ENCODE measurements at regions not wholly inside any gene's neighbourhood (a gene's known extent, or its start where the extent isn't known, plus 50 kb on each side); places are given as distances from the start of the nearest gene placed in this dataset.

GRCh38 chr7:41571573-41571972 lies 131.3 kb downstream of the INHBA start:
- Histone ChIP-seq H3K4me3 (ENCODE audit: insufficient read depth, low read length) (no peak overlapping the region), H3K4me2 (ENCODE audit: insufficient read depth, low read length) (no peak overlapping the region), H3K27me3 (ENCODE audit: insufficient read depth, low read length) (no peaks in the 10 kb centered on the region), H3K79me2 (ENCODE audit: insufficient read depth, low read length) (no peaks in the 10 kb centered on the region), H4K20me1 (ENCODE audit: insufficient read depth, low read length) (no peaks in the 10 kb centered on the region), H2AFZ (ENCODE audit: low read length) (no peak overlapping the region), H3K27ac (ENCODE audit: low read depth, low read length) (no peak overlapping the region), H3K36me3 (ENCODE audit: insufficient read depth, low read length) (no peaks in the 10 kb centered on the region), H3K4me1 (ENCODE audit: insufficient read depth, low read length) (peaks cover 15% of the 10 kb centered on the region), H3K9me3 (ENCODE audit: low read depth, low read length) (no peaks in the 10 kb centered on the region)
- TF ChIP-seq, protein P1, sequence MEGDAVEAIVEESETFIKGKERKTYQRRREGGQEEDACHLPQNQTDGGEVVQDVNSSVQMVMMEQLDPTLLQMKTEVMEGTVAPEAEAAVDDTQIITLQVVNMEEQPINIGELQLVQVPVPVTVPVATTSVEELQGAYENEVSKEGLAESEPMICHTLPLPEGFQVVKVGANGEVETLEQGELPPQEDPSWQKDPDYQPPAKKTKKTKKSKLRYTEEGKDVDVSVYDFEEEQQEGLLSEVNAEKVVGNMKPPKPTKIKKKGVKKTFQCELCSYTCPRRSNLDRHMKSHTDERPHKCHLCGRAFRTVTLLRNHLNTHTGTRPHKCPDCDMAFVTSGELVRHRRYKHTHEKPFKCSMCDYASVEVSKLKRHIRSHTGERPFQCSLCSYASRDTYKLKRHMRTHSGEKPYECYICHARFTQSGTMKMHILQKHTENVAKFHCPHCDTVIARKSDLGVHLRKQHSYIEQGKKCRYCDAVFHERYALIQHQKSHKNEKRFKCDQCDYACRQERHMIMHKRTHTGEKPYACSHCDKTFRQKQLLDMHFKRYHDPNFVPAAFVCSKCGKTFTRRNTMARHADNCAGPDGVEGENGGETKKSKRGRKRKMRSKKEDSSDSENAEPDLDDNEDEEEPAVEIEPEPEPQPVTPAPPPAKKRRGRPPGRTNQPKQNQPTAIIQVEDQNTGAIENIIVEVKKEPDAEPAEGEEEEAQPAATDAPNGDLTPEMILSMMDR (IDR thresholded peaks at IDR 0.05; ENCODE audit: extremely low read depth, low read depth, low read length), result no peak
- no peak for DNase-seq (ENCODE audit: insufficient read length, low spot score, missing footprints)

DNA sequence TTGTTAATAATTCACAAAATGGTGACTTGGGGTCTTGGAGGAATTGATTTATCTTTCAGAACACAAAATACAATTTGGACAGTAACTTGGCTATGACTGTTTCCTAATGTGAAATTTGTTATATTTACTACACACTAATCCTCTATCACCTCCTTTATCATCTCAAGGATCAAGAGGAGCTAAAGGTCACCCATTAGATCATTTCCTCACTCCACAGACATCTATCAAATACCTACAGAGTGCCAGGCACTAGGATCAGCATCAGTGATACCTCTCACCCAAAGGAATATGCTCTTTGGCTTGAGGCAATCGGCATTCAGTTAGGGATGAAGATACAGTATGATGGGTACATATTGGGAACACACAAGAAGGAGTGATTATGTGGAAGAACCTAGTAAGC lies 132.1 kb downstream of the INHBA start:
- Histone ChIP-seq H3K27me3 (ENCODE audit: insufficient read depth, low read length) (no peaks in the 10 kb centered on the region), H3K36me3 (ENCODE audit: insufficient read depth, low read length) (no peaks in the 10 kb centered on the region), H3K27ac (ENCODE audit: low read depth, low read length) (no peak overlapping the region), H3K4me1 (ENCODE audit: insufficient read depth, low read length) (peaks cover 15% of the 10 kb centered on the region), H2AFZ (ENCODE audit: low read length) (no peak overlapping the region), H3K9me3 (ENCODE audit: low read depth, low read length) (no peaks in the 10 kb centered on the region), H3K4me2 (ENCODE audit: insufficient read depth, low read length) (no peak overlapping the region), H4K20me1 (ENCODE audit: insufficient read depth, low read length) (no peaks in the 10 kb centered on the region), H3K79me2 (ENCODE audit: insufficient read depth, low read length) (no peaks in the 10 kb centered on the region), H3K4me3 (ENCODE audit: insufficient read depth, low read length) (no peak overlapping the region)
- DNase-seq (ENCODE audit: insufficient read length, low spot score, missing footprints), result no peak
- TF ChIP-seq, protein P1 (IDR thresholded peaks at IDR 0.05; ENCODE audit: extremely low read depth, low read depth, low read length), result no peak

GRCh38 chr7:41568135-41568534 lies 134.8 kb downstream of the INHBA start:
- H3K36me3 ChIP-seq (ENCODE audit: insufficient read depth, low read length), result no peaks in the 10 kb centered on the region
- DNase-seq (ENCODE audit: insufficient read length, low spot score, missing footprints), result no peak
- peaks cover 2% of the 10 kb centered on the region for H3K4me1 ChIP-seq (ENCODE audit: insufficient read depth, low read length)
- no peaks in the 10 kb centered on the region for H4K20me1 ChIP-seq (ENCODE audit: insufficient read depth, low read length)
- H3K4me3 ChIP-seq (ENCODE audit: insufficient read depth, low read length), result no peak overlapping the region
- no peaks in the 10 kb centered on the region for H3K79me2 ChIP-seq (ENCODE audit: insufficient read depth, low read length)
- H3K4me2 ChIP-seq (ENCODE audit: insufficient read depth, low read length), result no peak overlapping the region
- TF ChIP-seq, protein P1 (IDR thresholded peaks at IDR 0.05; ENCODE audit: extremely low read depth, low read depth, low read length), result no peak
- H3K27me3 ChIP-seq (ENCODE audit: insufficient read depth, low read length), result no peaks in the 10 kb centered on the region
- H3K27ac ChIP-seq (ENCODE audit: low read depth, low read length), result no peak overlapping the region
- no peak overlapping the region for H2AFZ ChIP-seq (ENCODE audit: low read length)
- H3K9me3 ChIP-seq (ENCODE audit: low read depth, low read length), result no peaks in the 10 kb centered on the region

GRCh38 chr7:41567731-41568114 lies 135.2 kb downstream of the INHBA start:
- Histone ChIP-seq H3K27me3 (ENCODE audit: insufficient read depth, low read length) (no peaks in the 10 kb centered on the region), H3K79me2 (ENCODE audit: insufficient read depth, low read length) (no peaks in the 10 kb centered on the region), H3K4me3 (ENCODE audit: insufficient read depth, low read length) (no peak overlapping the region), H2AFZ (ENCODE audit: low read length) (peak overlapping the region; percentile 7), H3K4me1 (ENCODE audit: insufficient read depth, low read length) (no peaks in the 10 kb centered on the region), H3K27ac (ENCODE audit: low read depth, low read length) (no peak overlapping the region), H3K4me2 (ENCODE audit: insufficient read depth, low read length) (no peak overlapping the region), H3K9me3 (ENCODE audit: low read depth, low read length) (no peaks in the 10 kb centered on the region), H4K20me1 (ENCODE audit: insufficient read depth, low read length) (no peaks in the 10 kb centered on the region), H3K36me3 (ENCODE audit: insufficient read depth, low read length) (no peaks in the 10 kb centered on the region)
- TF ChIP-seq, protein P1 (IDR thresholded peaks at IDR 0.05; ENCODE audit: extremely low read depth, low read depth, low read length), result no peak
- DNase-seq (ENCODE audit: insufficient read length, low spot score, missing footprints), result no peak

Measured in osteoblast (primary cell).